Anterior cingulate cortex (tissue), 58 donors: ENCODE measurements at regions not wholly inside any gene's neighbourhood (a gene's known extent, or its start where the extent isn't known, plus 50 kb on each side); places are given as distances from the start of the nearest gene placed in this dataset.

ENCODE experiments used
- DNase-seq, 58 donors: peaks; one replicate each; lab custom pipeline; 2025; lab: John Stamatoyannopoulos, UW

GRCh38 chr3:115438799-115439198, 184.5 kb upstream of the GAP43 start:
- no peak for DNase-seq

GRCh38 chr3:115445559-115445958, 177.8 kb upstream of the GAP43 start:
- DNase-seq, result no peak

DNA sequence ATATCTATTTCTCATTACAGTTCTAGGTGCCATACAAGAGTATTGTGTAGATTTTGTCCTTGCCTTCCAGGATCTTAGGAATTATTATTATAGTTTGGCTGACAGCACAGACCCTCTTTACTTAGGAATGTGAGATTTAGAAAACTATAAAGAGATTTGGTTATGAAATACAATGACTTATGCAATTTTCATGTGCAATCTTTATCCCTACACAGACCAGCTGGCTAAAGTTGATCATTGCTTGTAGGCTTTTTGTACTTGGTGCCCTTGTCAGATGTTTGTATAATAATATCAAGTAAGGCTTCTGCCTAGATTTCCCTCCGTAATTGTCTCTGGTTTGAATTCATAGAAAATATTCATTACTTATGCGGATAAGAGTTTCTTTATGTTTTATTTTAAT, 174.5 kb upstream of the GAP43 start:
- DNase-seq, result no peak

DNA sequence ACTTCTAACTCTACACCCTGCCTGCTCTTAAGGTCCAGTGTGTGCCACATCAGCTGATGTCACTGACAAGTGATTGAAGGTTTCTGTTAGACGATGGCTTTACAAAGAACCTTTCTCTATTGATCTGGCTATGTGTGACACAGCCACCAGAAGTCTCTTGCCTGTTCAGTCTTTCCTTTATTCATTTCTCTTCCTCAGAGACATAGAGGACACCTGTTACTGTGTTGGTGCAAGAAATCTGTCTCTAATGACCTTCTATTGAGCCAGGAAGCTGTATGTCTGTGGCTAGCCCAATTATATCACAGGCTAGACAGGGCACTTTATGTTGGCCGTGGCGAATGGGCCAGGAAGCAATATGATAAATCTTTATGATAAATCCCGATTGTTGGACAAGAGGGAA, 173.3 kb upstream of the GAP43 start:
- DNase-seq, result no peak

DNA sequence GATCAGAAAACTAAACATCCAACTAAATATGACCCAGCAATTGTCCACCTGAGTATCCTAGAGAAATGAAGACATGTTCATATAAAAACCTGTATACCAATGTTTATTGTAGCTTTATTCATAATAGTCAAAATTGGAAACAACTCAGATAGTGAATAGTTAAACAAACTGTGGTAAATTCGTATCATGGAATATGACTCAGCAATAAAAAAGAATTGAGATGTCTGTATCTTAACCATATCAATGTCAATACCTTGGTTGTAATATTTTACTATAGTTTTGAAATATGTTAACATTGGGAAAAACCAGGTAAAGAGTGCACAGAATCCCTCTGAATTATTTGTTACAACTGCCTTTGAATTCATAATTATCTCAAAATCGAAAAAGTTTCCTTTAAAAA, 159.3 kb upstream of the GAP43 start:
- no peak for DNase-seq

GRCh38 chr3:115469649-115470048, 153.7 kb upstream of the GAP43 start:
- DNase-seq, result no peak

- no peak for DNase-seq
These were observed 153.1 kb upstream of the GAP43 start for GRCh38 chr3:115470254-115470653.

DNA sequence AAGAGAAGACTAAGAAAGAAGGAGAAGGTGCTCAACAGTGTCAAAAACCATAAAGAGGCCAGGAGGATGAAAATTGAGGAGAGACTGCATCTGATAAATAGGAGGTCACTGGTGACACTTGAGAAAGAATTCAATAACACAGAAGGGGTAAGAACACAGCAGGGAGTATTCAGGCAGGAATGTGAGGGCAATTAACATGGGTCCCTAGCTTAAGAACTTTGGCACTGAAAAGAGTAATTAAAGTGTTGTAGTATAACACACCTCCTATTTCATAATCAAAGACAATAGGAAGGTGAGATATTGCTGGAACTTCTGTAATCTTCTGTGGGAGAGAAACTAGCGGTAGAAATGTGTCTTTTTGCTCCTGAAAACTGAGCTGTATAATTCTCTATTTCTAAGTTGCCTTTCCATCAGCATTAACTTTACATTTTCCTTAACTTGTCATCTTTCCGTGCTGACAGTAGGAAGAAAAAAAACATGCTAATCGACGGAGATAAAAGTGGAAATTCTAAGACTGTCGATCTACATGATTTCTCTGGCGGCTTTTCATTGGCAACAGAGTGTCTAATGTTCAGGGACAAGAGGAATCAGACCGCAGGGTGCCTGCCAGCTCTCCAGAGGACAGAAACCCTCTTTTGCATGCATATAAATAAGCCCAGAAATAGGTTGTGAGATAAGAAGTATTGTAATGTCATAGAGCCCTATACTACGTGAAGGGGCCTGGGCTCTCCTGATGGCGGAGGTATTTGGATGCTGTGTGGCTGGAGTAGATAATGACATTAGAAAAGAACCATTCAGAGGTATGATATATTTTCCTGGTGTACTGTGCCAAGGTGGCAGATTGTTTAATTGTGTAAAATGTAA, 147.9 kb upstream of the GAP43 start:
- peak in 1 of 58 donors; percentile 1 for DNase-seq

DNA sequence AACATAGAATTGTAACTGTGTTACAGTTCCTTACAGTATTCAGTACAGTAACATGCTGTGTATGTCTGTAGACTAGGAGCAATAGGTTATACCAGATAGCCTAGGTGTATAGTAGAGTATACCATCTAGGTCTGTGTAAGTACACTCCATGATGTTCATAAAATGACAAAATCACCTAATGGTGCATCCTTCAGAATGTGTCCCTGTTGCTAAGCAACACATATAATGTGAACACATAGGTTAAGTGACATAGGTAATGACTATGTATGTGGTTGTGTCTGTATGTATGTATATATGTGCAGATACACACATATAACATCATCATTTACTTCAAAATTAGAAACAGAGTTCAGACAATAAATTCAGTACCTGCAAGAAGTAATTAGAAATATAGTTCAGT, 146.8 kb upstream of the GAP43 start:
- DNase-seq, result no peak

GRCh38 chr3:115478359-115478758, 145.0 kb upstream of the GAP43 start:
- DNase-seq, result no peak

DNA sequence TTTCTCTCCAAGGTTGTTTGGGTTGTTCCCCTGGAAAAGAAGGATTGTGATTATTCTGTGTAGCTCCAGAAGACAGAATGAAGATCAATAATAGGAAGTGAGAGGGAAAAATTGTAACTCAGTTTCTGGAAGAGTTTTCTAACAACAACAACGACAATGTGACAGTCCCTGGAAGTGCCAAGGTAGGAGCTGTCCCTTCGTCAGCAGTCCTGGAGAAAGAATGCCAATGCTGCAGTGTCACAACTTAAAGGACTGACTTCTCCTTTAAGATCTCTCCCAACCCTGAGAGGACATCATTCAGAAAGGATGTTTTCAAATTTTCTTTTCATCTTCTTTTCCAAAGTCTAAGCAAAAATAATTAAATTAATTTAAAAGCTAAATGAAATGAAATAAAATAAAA, 136.4 kb upstream of the GAP43 start:
- no peak for DNase-seq

GRCh38 chr3:115487968-115488367, 135.3 kb upstream of the GAP43 start:
- no peak for DNase-seq

GRCh38 chr3:115488409-115488808, 134.9 kb upstream of the GAP43 start:
- DNase-seq, result no peak

GRCh38 chr3:115494826-115495225, 128.5 kb upstream of the GAP43 start:
- DNase-seq, result no peak

DNA sequence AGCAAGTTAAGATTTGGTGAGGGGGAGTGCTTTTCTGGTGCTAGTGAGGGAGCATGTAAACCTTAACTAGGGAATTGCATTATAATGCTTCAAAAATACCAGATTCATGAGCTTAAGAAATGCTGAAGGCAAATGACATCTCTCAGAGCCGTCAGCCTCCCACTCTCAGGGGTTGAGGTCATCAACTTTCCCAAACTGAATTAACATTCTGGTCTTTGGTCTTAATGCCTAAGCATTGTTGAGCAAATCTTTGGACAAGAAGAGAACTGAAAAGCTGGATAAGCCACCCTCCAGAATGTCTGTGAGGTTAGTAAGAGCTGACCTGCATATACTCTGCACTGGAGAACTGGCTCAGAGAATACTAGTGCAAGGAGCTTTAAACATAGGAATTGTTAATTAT, 124.9 kb upstream of the GAP43 start:
- DNase-seq, result no peak

GRCh38 chr3:115498898-115499297, 124.4 kb upstream of the GAP43 start:
- no peak for DNase-seq

- no peak for DNase-seq
These were observed 123.6 kb upstream of the GAP43 start for GRCh38 chr3:115499666-115500065.

GRCh38 chr3:115500795-115501194, 122.5 kb upstream of the GAP43 start:
- DNase-seq, result no peak

DNA sequence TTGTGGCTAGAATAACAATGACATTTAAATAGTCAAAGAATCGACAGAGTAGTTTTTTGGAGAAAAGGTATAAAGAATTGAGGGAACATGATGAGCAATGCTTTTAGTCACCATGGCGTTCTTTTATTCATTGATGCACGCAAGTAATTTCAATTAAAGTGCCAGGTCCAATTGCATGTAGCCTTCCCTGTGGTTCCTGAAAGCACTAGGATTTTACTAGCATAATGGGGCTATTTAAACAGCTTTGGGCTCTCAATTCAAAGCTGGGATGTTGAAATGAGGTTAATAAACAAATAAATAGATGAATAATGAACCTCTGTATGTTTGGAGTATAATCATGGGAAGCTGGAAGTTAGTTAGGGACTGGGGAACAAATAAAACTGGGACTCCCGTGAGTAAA, 121.2 kb upstream of the GAP43 start:
- no peak for DNase-seq

DNA sequence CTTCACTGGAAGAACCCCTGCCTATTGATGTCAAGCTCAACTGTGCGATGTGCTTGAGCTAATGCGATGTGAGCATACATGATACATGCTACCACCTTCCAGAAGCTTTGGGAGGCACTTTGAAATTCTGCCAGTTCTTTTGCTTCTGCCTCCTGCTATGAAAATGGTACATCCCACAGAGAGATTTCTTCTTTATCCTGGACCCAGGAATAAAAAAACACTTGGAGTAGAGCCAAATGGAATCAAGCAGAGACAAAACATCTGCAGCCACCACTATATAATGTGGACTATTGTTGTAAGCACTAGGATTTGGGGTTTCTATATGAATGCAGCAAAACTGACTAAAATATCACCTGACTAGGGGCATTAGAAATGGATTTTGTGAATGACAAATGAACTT, 119.9 kb upstream of the GAP43 start:
- no peak for DNase-seq

- DNase-seq, result no peak
These were observed 114.7 kb upstream of the GAP43 start for GRCh38 chr3:115508562-115508961.

GRCh38 chr3:115512565-115513415, 110.5 kb upstream of the GAP43 start:
- DNase-seq, result peak in 37 of 58 donors; percentile 1 to 70 (median 33)
